Mesenchymal stem cell (in vitro differentiated cells and primary cell): ENCODE measurements at regions not wholly inside any gene's neighbourhood (a gene's known extent, or its start where the extent isn't known, plus 50 kb on each side); places are given as distances from the start of the nearest gene placed in this dataset.

Source experiments
- DNase-seq: peaks from one replicate; pipeline ENCODE4 v3.0.0-alpha.2; 2013
- H2AFZ ChIP-seq: one replicate; pipeline ENCODE4 v1.6.1; 2013; ENCODE audit warnings: low read depth, mild to moderate bottlenecking, control low read depth, inconsistent platforms, low read length, moderate library complexity
- H2AK5ac ChIP-seq: 2 replicates; pipeline ENCODE4 v1.6.1; 2013; ENCODE audit warnings: low read length, moderate library complexity, mild to moderate bottlenecking, inconsistent platforms; ENCODE audit not compliant: severe bottlenecking
- H2BK120ac ChIP-seq: one replicate; pipeline ENCODE4 v1.6.1; 2013; ENCODE audit warnings: low read depth, mild to moderate bottlenecking, inconsistent platforms, low read length, moderate library complexity
- H2BK12ac ChIP-seq, 2 experiments: one replicate each; pipeline ENCODE4 v1.6.1; 2013; ENCODE audit warnings: inconsistent platforms in 2 of 2, low read length in 2 of 2, mild to moderate bottlenecking in 2 of 2, moderate library complexity in 2 of 2, control low read depth in 1 of 2
- H2BK15ac ChIP-seq: one replicate; pipeline ENCODE4 v1.6.1; 2013; ENCODE audit warnings: mild to moderate bottlenecking, low read depth, inconsistent platforms; ENCODE audit not compliant: poor library complexity, severe bottlenecking
- H2BK5ac ChIP-seq: 2 replicates; pipeline ENCODE4 v1.6.1; 2013; ENCODE audit warnings: low read depth, mild to moderate bottlenecking, low read length, control low read depth, inconsistent platforms; ENCODE audit not compliant: poor library complexity, severe bottlenecking
- H3K14ac ChIP-seq, 2 experiments: one replicate each; pipeline ENCODE4 v1.6.1; 2013; ENCODE audit warnings: inconsistent platforms in 2 of 2, low read length in 2 of 2, control low read depth in 1 of 2, mild to moderate bottlenecking in 1 of 2, moderate library complexity in 1 of 2
- H3K18ac ChIP-seq, 2 experiments: one replicate each; pipeline ENCODE4 v1.6.1; 2013; ENCODE audit warnings: inconsistent platforms in 2 of 2, low read length in 2 of 2, control low read depth in 1 of 2, low read depth in 1 of 2, mild to moderate bottlenecking in 1 of 2
- H3K23ac ChIP-seq, 2 experiments: one replicate each; pipeline ENCODE4 v1.6.1; 2013; ENCODE audit warnings: inconsistent platforms in 2 of 2, low read length in 2 of 2, mild to moderate bottlenecking in 2 of 2, moderate library complexity in 2 of 2, control low read depth in 1 of 2
- H3K27ac ChIP-seq: 2 replicates; pipeline ENCODE4 v1.5.1; 2013; ENCODE audit warnings: mild to moderate bottlenecking, moderate library complexity, low read length, control low read depth, inconsistent platforms; ENCODE audit not compliant: poor library complexity, severe bottlenecking
- H3K27me3 ChIP-seq, 2 experiments: 2 replicates each; pipeline versions ENCODE4 v1.6.1 to v1.7.0; 2013; ENCODE audit warnings: low read length in 2 of 2, mild to moderate bottlenecking in 2 of 2, moderate library complexity in 2 of 2, control low read depth in 1 of 2, inconsistent platforms in 1 of 2; ENCODE audit not compliant: control insufficient read depth in 1 of 2, insufficient read depth in 1 of 2
- H3K36me3 ChIP-seq, 2 experiments: 2 replicates each; pipeline versions ENCODE4 v1.6.1 to v1.7.0; 2013; ENCODE audit warnings: low read length in 2 of 2, control low read depth in 1 of 2, inconsistent platforms in 1 of 2, low read depth in 1 of 2, mild to moderate bottlenecking in 1 of 2; ENCODE audit not compliant: insufficient read depth in 2 of 2, control insufficient read depth in 1 of 2
- H3K4ac ChIP-seq, 2 experiments: one replicate each; pipeline ENCODE4 v1.6.1; 2013; ENCODE audit warnings: inconsistent platforms in 2 of 2, low read length in 2 of 2, mild to moderate bottlenecking in 2 of 2, moderate library complexity in 2 of 2, control low read depth in 1 of 2, low read depth in 1 of 2
- H3K4me1 ChIP-seq: 2 replicates; pipeline ENCODE4 v1.6.1; 2013; ENCODE audit warnings: low read depth, low read length, control low read depth; ENCODE audit not compliant: control insufficient read depth, insufficient read depth
- H3K4me2 ChIP-seq: 2 replicates; pipeline ENCODE4 v1.6.1; 2013; ENCODE audit warnings: low read length, mild to moderate bottlenecking, inconsistent platforms; ENCODE audit not compliant: poor library complexity, severe bottlenecking
- H3K4me3 ChIP-seq, 2 experiments: 2 replicates each; pipeline versions ENCODE4 v1.5.1 to v1.7.0; 2013; ENCODE audit warnings: low read length in 2 of 2, mild to moderate bottlenecking in 2 of 2, control low read depth in 1 of 2, low read depth in 1 of 2; ENCODE audit not compliant: insufficient read depth in 1 of 2
- H3K79me1 ChIP-seq: replicated peaks from 2 replicates; pipeline ENCODE4 v1.6.1; 2013; ENCODE audit warnings: mild to moderate bottlenecking, control low read depth, low read length, inconsistent platforms; ENCODE audit not compliant: poor library complexity, severe bottlenecking
- H3K9ac ChIP-seq: 2 replicates; pipeline ENCODE4 v1.7.0; 2013; ENCODE audit warnings: mild to moderate bottlenecking, low read length, moderate library complexity
- H3K9me3 ChIP-seq: 2 replicates; pipeline ENCODE4 v1.7.0; 2013; ENCODE audit warnings: mild to moderate bottlenecking, low read length; ENCODE audit not compliant: control insufficient read depth
- H4K8ac ChIP-seq: one replicate; pipeline ENCODE4 v1.6.1; 2013; ENCODE audit warnings: inconsistent platforms, mild to moderate bottlenecking, low read length, moderate library complexity
- H4K91ac ChIP-seq: one replicate; pipeline ENCODE4 v1.6.1; 2013; ENCODE audit warnings: mild to moderate bottlenecking, low read length, inconsistent platforms
- WGBS: methylation state at CpG from one replicate; pipeline ENCODE4 v1.1.7; 2013; ENCODE audit warnings: mixed read lengths; 5-methylcytosine and 5-hydroxymethylcytosine counted together

- Histone ChIP-seq H3K9ac (no peak overlapping the region), H4K91ac (no peak overlapping the region), H4K8ac (no peak overlapping the region), H2AK5ac (no peak overlapping the region), H3K4me3 (no peak overlapping the region), H2AFZ (no peak overlapping the region), H3K4ac (no peak overlapping the region), H3K4me2 (no peak overlapping the region), H2BK15ac (no peak overlapping the region), H3K4me1 (no peaks in the 10 kb centered on the region), H3K18ac (no peak overlapping the region), H3K27ac (no peak overlapping the region), H3K27me3 (no peaks in the 10 kb centered on the region), H3K9me3 (no peaks in the 10 kb centered on the region), H2BK12ac (no peak overlapping the region), H2BK5ac (no peak overlapping the region), H3K36me3 (no peaks in the 10 kb centered on the region), H3K14ac (no peak overlapping the region), H2BK120ac (no peak overlapping the region), H3K79me1 (no peaks in the 10 kb centered on the region), H3K23ac (no peak overlapping the region)
- 100% methylated on average over 1 of the region's 1 CpG for WGBS
- DNase-seq: no peak
These were observed 119.8 kb downstream of the DCK start for GRCh38 chr4:71113294-71113693.

DNA sequence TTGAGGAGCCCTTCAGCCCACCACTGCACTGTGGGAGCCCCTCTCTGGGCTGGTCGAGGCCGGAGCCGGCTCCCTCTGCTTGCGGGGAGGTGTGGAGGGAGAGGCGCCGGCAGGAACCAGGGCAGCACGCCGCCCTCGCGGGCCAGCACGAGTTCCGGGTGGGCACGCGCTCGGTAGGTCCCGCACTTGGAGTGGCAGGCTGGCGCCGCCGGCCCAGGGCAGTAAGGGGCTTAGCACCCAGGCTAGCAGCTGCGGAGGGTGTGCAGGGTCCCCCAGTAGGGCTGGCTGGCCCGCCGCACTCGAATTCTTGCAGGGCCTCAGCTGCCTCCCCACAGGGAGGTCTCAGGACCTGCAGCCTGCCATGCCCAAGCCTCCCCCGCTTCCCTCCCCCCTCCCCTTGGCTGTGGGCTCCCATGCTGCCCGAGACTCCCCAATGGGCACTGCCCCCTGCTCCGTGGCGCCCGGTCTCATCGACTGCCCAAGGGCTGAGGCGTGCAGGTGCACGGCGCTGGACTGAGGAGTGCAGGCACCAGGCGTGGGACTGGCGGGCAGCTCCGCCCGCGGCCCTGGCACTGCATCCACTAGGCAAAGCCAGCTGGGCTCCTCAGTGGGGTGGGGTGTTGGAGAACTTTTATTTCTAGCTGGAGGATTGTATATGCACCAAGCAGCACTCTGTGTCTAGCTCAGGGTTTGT is 127.5 kb downstream of the DCK start:
- Histone ChIP-seq H3K79me1 (no peaks in the 10 kb centered on the region), H2BK5ac (no peak overlapping the region), H2AFZ (no peak overlapping the region), H2BK120ac (no peak overlapping the region), H3K9me3 (no peaks in the 10 kb centered on the region), H3K27ac (no peak overlapping the region), H3K4me2 (no peak overlapping the region), H3K36me3 (no peaks in the 10 kb centered on the region), H3K4me3 (no peak overlapping the region), H3K4me1 (no peaks in the 10 kb centered on the region), H2AK5ac (no peak overlapping the region), H3K18ac (no peak overlapping the region), H3K27me3 (no peaks in the 10 kb centered on the region), H3K23ac (no peak overlapping the region), H2BK15ac (no peak overlapping the region), H3K14ac (no peak overlapping the region), H4K8ac (no peak overlapping the region), H2BK12ac (no peak overlapping the region), H3K4ac (no peak overlapping the region), H3K9ac (no peak overlapping the region), H4K91ac (no peak overlapping the region)
- 94% methylated on average over 36 of the region's 37 CpGs for WGBS
- no peak for DNase-seq

DNA sequence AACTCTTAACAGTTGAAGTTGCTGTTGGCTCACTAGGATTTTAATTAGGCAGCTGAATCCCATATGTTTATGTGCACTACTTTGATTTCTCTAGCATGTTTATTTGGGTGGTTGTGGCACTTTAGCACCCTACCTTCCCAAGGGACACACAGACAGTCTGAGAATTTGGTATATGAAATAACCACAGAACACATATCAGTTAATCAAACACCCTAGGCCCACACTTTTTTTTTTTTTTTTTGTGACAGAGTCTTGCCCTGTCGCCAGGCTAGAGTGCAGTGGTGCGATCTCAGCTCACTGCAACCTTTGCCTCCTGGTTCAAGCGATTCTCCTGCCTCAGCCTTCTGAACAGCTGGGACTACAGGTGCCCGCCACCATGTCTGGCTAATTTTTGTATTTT is 130.5 kb downstream of the DCK start:
- Histone ChIP-seq H3K14ac (no peak overlapping the region), H2AK5ac (no peak overlapping the region), H2AFZ (no peak overlapping the region), H3K36me3 (no peaks in the 10 kb centered on the region), H3K4me1 (no peaks in the 10 kb centered on the region), H3K9me3 (no peaks in the 10 kb centered on the region), H3K23ac (no peak overlapping the region), H4K8ac (no peak overlapping the region), H3K4ac (no peak overlapping the region), H2BK15ac (no peak overlapping the region), H3K79me1 (no peaks in the 10 kb centered on the region), H4K91ac (no peak overlapping the region), H3K4me3 (no peak overlapping the region), H3K27ac (no peak overlapping the region), H3K4me2 (no peak overlapping the region), H3K27me3 (no peaks in the 10 kb centered on the region), H2BK120ac (no peak overlapping the region), H3K9ac (no peak overlapping the region), H3K18ac (no peak overlapping the region), H2BK5ac (no peak overlapping the region), H2BK12ac (no peak overlapping the region)
- 92% methylated on average over 4 of the region's 4 CpGs for WGBS
- no peak for DNase-seq

DNA sequence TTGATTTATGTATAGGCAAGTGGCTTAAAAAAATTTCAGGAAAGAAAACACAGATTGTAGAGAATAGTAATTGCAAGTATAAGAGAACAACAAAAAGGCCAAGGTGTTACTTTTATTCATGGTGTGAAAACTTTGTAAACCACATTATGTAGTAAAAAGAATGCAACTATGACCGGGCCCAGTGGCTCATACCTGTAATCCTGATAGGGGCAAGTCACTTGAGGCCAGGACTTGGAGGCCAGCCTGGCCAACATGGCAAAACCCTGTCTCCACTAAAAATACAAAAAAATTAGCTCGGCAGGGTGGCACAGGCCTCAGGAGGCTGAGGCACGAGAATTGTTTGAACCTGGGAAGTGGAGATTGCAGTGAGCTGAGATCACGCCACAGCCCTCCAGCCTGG is 131.7 kb downstream of the DCK start:
- Histone ChIP-seq H2BK120ac (no peak overlapping the region), H3K27me3 (no peaks in the 10 kb centered on the region), H2AFZ (no peak overlapping the region), H2BK5ac (no peak overlapping the region), H3K79me1 (no peaks in the 10 kb centered on the region), H4K8ac (no peak overlapping the region), H3K36me3 (no peaks in the 10 kb centered on the region), H3K4ac (no peak overlapping the region), H3K4me3 (no peak overlapping the region), H3K14ac (no peak overlapping the region), H3K23ac (no peak overlapping the region), H3K18ac (no peak overlapping the region), H2BK12ac (no peak overlapping the region), H3K4me1 (no peaks in the 10 kb centered on the region), H3K4me2 (no peak overlapping the region), H3K9me3 (no peaks in the 10 kb centered on the region), H3K27ac (no peak overlapping the region), H3K9ac (no peak overlapping the region), H2AK5ac (no peak overlapping the region), H4K91ac (no peak overlapping the region), H2BK15ac (no peak overlapping the region)
- no peak for DNase-seq
- 83% methylated on average over 3 of the region's 4 CpGs for WGBS
